Neural cell (in vitro differentiated cells): ENCODE measurements at regions not wholly inside any gene's neighbourhood (a gene's known extent, or its start where the extent isn't known, plus 50 kb on each side); places are given as distances from the start of the nearest gene placed in this dataset.

Experiments
- H2AFZ ChIP-seq: fragments of 200-600, 300-800 bp; sonication (generic), shearing (Covaris generic); 2 replicates; pipeline ENCODE4 v1.6.0; 2014; ENCODE audit warnings: low read depth, mild to moderate bottlenecking, antibody characterized with exemption, low read length, moderate library complexity
- H3F3A ChIP-seq: fragments of 200-600 bp; shearing (Covaris generic); 2 replicates; pipeline ENCODE4 v1.6.1; 2016; ENCODE audit warnings: mild to moderate bottlenecking, moderate library complexity, mixed read lengths, antibody characterized with exemption, low read length; ENCODE audit not compliant: insufficient read depth, poor library complexity, severe bottlenecking
- H3K27ac ChIP-seq: fragments of 200-600, 300-800 bp; sonication (generic), shearing (Covaris generic); 2 replicates; pipeline ENCODE4 v1.5.1; 2014; ENCODE audit warnings: mild to moderate bottlenecking, low read length, moderate library complexity
- H3K27me3 ChIP-seq: fragments of 300-800, 200-600 bp; sonication (generic), shearing (Covaris generic); 2 replicates; pipeline ENCODE4 v1.6.0; 2014; ENCODE audit warnings: mild to moderate bottlenecking, low read depth, low read length, moderate library complexity; ENCODE audit not compliant: insufficient read depth
- H3K36me3 ChIP-seq: fragments of 300-800, 200-600 bp; sonication (generic), shearing (Covaris generic); 2 replicates; pipeline ENCODE4 v1.5.1; 2014; ENCODE audit warnings: mild to moderate bottlenecking, antibody characterized with exemption, low read length, moderate library complexity; ENCODE audit not compliant: insufficient read depth
- H3K4me2 ChIP-seq: fragments of 300-800, 200-600 bp; sonication (generic), shearing (Covaris generic); 2 replicates; pipeline ENCODE4 v1.6.0; 2014; ENCODE audit warnings: mild to moderate bottlenecking, low read length
- H3K4me3 ChIP-seq: fragments of 300-800, 200-600 bp; sonication (generic), shearing (Covaris generic); 2 replicates; pipeline ENCODE4 v1.5.1; 2014; ENCODE audit warnings: mild to moderate bottlenecking, low read length, moderate library complexity
- H3K79me2 ChIP-seq: fragments of 200-600 bp; shearing (Covaris generic); replicated peaks from 2 replicates; pipeline ENCODE4 v1.6.0; 2014; ENCODE audit warnings: mild to moderate bottlenecking, low read length, moderate library complexity; ENCODE audit not compliant: insufficient read depth
- H3K9ac ChIP-seq: fragments of 300-800, 200-600 bp; sonication (generic), shearing (Covaris generic); 2 replicates; pipeline ENCODE4 v1.6.1; 2016; ENCODE audit warnings: mild to moderate bottlenecking, low read length, mixed read lengths
- H3K9me2 ChIP-seq: fragments of 200-600 bp; shearing (Covaris generic); 2 replicates; pipeline ENCODE4 v1.6.1; 2016; ENCODE audit warnings: mild to moderate bottlenecking, low read length, mixed read lengths; ENCODE audit not compliant: insufficient read depth
- H3K9me3 ChIP-seq: fragments of 200-600, 300-800 bp; sonication (generic), shearing (Covaris generic); 2 replicates; pipeline ENCODE4 v1.6.1; 2016; ENCODE audit warnings: mild to moderate bottlenecking, mixed run types, low read length, moderate library complexity, mixed read lengths
- H4K20me1 ChIP-seq: fragments of 200-600 bp; shearing (Covaris generic); 2 replicates; pipeline ENCODE4 v1.6.1; 2016; ENCODE audit warnings: mild to moderate bottlenecking, mixed run types; ENCODE audit not compliant: insufficient read depth
- CTCF ChIP-seq: fragments of 450-650 bp; IDR thresholded peaks from 2 replicates; pipeline ENCODE4 v1.5.1; 2014; ENCODE audit warnings: antibody characterized with exemption, mild to moderate bottlenecking, moderate library complexity; ENCODE audit not compliant: poor library complexity, severe bottlenecking
- EP300 ChIP-seq: fragments of 450-650 bp; conservative IDR thresholded peaks from 2 replicates; pipeline ENCODE4 v1.6.1; 2014; ENCODE audit warnings: antibody characterized with exemption, mild to moderate bottlenecking, moderate library complexity; ENCODE audit not compliant: poor library complexity, severe bottlenecking
- EZH2 ChIP-seq: fragments of 200-600, 300-800 bp; shearing (Covaris generic), sonication (generic); IDR thresholded peaks from 2 replicates; pipeline ENCODE4 v1.6.1; 2014; ENCODE audit warnings: antibody characterized with exemption, low read length, borderline replicate concordance, mild to moderate bottlenecking; ENCODE audit not compliant: insufficient read depth, poor library complexity, severe bottlenecking
- MXI1 ChIP-seq: fragments of 450-650 bp; conservative IDR thresholded peaks from 2 replicates; pipeline ENCODE4 v1.6.1; 2014; ENCODE audit warnings: antibody characterized with exemption, mild to moderate bottlenecking; ENCODE audit not compliant: poor library complexity, severe bottlenecking
- POLR2AphosphoS5 ChIP-seq: IDR thresholded peaks from 2 replicates; pipeline ENCODE4 v1.6.1; 2012
- RAD21 ChIP-seq: fragments of 450-650 bp; conservative IDR thresholded peaks from 2 replicates; pipeline ENCODE4 v1.6.1; 2014; ENCODE audit warnings: antibody characterized with exemption, mild to moderate bottlenecking, moderate library complexity
- REST ChIP-seq: IDR thresholded peaks from 2 replicates; pipeline ENCODE4 v1.6.1; 2012; ENCODE audit warnings: borderline replicate concordance
- SMC3 ChIP-seq: fragments of 450-650 bp; conservative IDR thresholded peaks from 2 replicates; pipeline ENCODE4 v1.6.1; 2014; ENCODE audit warnings: antibody characterized with exemption, mild to moderate bottlenecking, moderate library complexity; ENCODE audit not compliant: poor library complexity
- TAF1 ChIP-seq: IDR thresholded peaks from 2 replicates; pipeline ENCODE4 v1.6.1; 2012; ENCODE audit warnings: low read depth

- TF ChIP-seq MXI1: no peak
- TF ChIP-seq TAF1: no peak
- no peak for TF ChIP-seq EZH2
- TF ChIP-seq SMC3: no peak
- TF ChIP-seq RAD21: no peak
- Histone ChIP-seq H3K27ac (no peak overlapping the region), H3K9ac (no peak overlapping the region), H3F3A (no peaks in the 10 kb centered on the region), H3K27me3 (no peaks in the 10 kb centered on the region), H3K4me2 (no peak overlapping the region), H3K79me2 (no peaks in the 10 kb centered on the region), H3K9me3 (no peaks in the 10 kb centered on the region), H3K9me2 (no peaks in the 10 kb centered on the region), H4K20me1 (no peaks in the 10 kb centered on the region), H3K36me3 (no peaks in the 10 kb centered on the region), H2AFZ (no peak overlapping the region), H3K4me3 (no peak overlapping the region)
These were observed 170.3 kb upstream of the USP24 start for GRCh38 chr1:55385402-55386018.

- Histone ChIP-seq H3K9me2 (no peaks in the 10 kb centered on the region), H3K36me3 (no peaks in the 10 kb centered on the region), H3K9me3 (no peaks in the 10 kb centered on the region), H3K79me2 (no peaks in the 10 kb centered on the region), H3F3A (no peaks in the 10 kb centered on the region), H4K20me1 (no peaks in the 10 kb centered on the region), H3K4me2 (no peak overlapping the region), H3K27ac (no peak overlapping the region), H3K4me3 (no peak overlapping the region), H3K9ac (no peak overlapping the region), H2AFZ (no peak overlapping the region), H3K27me3 (no peaks in the 10 kb centered on the region)
- TF ChIP-seq REST (no peak), MXI1 (no peak)
These were observed 169.5 kb upstream of the USP24 start for GRCh38 chr1:55384637-55385036.

- Histone ChIP-seq H3K27ac (no peak overlapping the region), H4K20me1 (no peaks in the 10 kb centered on the region), H3K9ac (no peak overlapping the region), H3K4me3 (no peak overlapping the region), H3K4me2 (no peak overlapping the region), H3K9me3 (no peaks in the 10 kb centered on the region), H3K27me3 (no peaks in the 10 kb centered on the region), H3K36me3 (no peaks in the 10 kb centered on the region), H3F3A (no peaks in the 10 kb centered on the region), H2AFZ (no peak overlapping the region), H3K79me2 (no peaks in the 10 kb centered on the region), H3K9me2 (no peaks in the 10 kb centered on the region)
- TF ChIP-seq SMC3 (no peak), POLR2AphosphoS5 (no peak), EP300 (no peak), TAF1 (no peak), EZH2 (no peak), CTCF (no peak)
These were observed 167.7 kb upstream of the USP24 start for GRCh38 chr1:55382806-55383305.
